ENCODE measurements at regions not wholly inside any gene's neighbourhood (a gene's known extent, or its start where the extent isn't known, plus 50 kb on each side); places are given as distances from the start of the nearest gene placed in this dataset.

GRCh38 chr2:234842753-234843152 lies 109.1 kb upstream of the SH3BP4 start:
- H3K4me3 ChIP-seq (ENCODE audit: low read depth, low read length), result no peak overlapping the region
- no peaks in the 10 kb centered on the region for H3K9me3 ChIP-seq (ENCODE audit: control insufficient read depth, insufficient read depth, low read depth, low read length)
- H3K36me3 ChIP-seq (ENCODE audit: control insufficient read depth in 2 of 2, insufficient read depth in 1 of 2, low read length in 2 of 2), result no peaks in the 10 kb centered on the region
- peaks cover 12% of the 10 kb centered on the region for H3K4me1 ChIP-seq (ENCODE audit: control insufficient read depth, insufficient read depth, low read length)
- POLR2A ChIA-PET, result interaction anchor here (0.6 kb wide), 1 partner anchor 113 kb away, joined by 6 read pairs; no protein-coding TSS in a partner anchor
- no peak for TF ChIP-seq HOXA7 (CRISPR knock-in tag; IDR thresholded peaks at IDR 0.05; ENCODE audit: borderline replicate concordance)
- no peak for TF ChIP-seq ZBTB1 (tag by site-specific recombination; IDR thresholded peaks at IDR 0.05)
- no peak for TF ChIP-seq ZBTB20 (tag by site-specific recombination; IDR thresholded peaks at IDR 0.05)
- no peak for TF ChIP-seq SCRT1 (tag by site-specific recombination; IDR thresholded peaks at IDR 0.05; ENCODE audit: borderline replicate concordance)
- TF ChIP-seq ZNF223 (tag by site-specific recombination; IDR thresholded peaks at IDR 0.05), result no peak
- no peak for TF ChIP-seq ZNF664 (tag by site-specific recombination; IDR thresholded peaks at IDR 0.05)
- CTCF ChIA-PET, result interaction anchor here (0.8 to 1.3 kb wide), 2 partner anchors 39 to 248 kb away, joined by 3 to 5 read pairs; no protein-coding TSS in a partner anchor
- H3K27ac ChIP-seq (ENCODE audit: extremely low read depth, low read depth, low read length), result no peak overlapping the region

GRCh38 chr2:234841321-234842015 lies 110.3 kb upstream of the SH3BP4 start:
- no peaks in the 10 kb centered on the region for H3K36me3 ChIP-seq (ENCODE audit: control insufficient read depth in 2 of 2, insufficient read depth in 1 of 2, low read length in 2 of 2)
- TF ChIP-seq ZNF571 (tag by site-specific recombination; IDR thresholded peaks at IDR 0.05) (no peak), KLF8 (tag by site-specific recombination; IDR thresholded peaks at IDR 0.05) (no peak), PRDM6 (tag by site-specific recombination; IDR thresholded peaks at IDR 0.05) (no peak), ZNF169 (tag by site-specific recombination; IDR thresholded peaks at IDR 0.05) (no peak), ZSCAN30 (tag by site-specific recombination; IDR thresholded peaks at IDR 0.05) (no peak), ZNF645 (tag by site-specific recombination; IDR thresholded peaks at IDR 0.05) (no peak), ZNF600 (tag by site-specific recombination; IDR thresholded peaks at IDR 0.05) (no peak), ZBTB17 (tag by site-specific recombination; IDR thresholded peaks at IDR 0.05) (no peak), SCRT2 (tag by site-specific recombination; IDR thresholded peaks at IDR 0.05) (no peak), PBX3 (CRISPR knock-in tag; IDR thresholded peaks at IDR 0.05) (no peak), ZFP3 (tag by site-specific recombination; IDR thresholded peaks at IDR 0.05; ENCODE audit: low read depth) (no peak), TSHZ1 (tag by site-specific recombination; IDR thresholded peaks at IDR 0.05; ENCODE audit: borderline replicate concordance) (no peak), ZBTB7A (tag by site-specific recombination; IDR thresholded peaks at IDR 0.05; ENCODE audit: low read depth) (no peak), ZNF610 (tag by site-specific recombination; IDR thresholded peaks at IDR 0.05; ENCODE audit: borderline replicate concordance) (no peak), ZNF324 (tag by site-specific recombination; IDR thresholded peaks at IDR 0.05) (no peak), ZNF548 (tag by site-specific recombination; IDR thresholded peaks at IDR 0.05) (no peak), ZNF221 (tag by site-specific recombination; IDR thresholded peaks at IDR 0.05; ENCODE audit: borderline replicate concordance) (no peak), ZNF791 (tag by site-specific recombination; IDR thresholded peaks at IDR 0.05) (no peak), ZNF416 (tag by site-specific recombination; IDR thresholded peaks at IDR 0.05) (no peak), ZNF837 (tag by site-specific recombination; IDR thresholded peaks at IDR 0.05) (no peak)
- no peak overlapping the region for H3K4me3 ChIP-seq (ENCODE audit: low read depth, low read length)
- H3K27ac ChIP-seq (ENCODE audit: extremely low read depth, low read depth, low read length), result no peak overlapping the region
- ChIA-PET CTCF (interaction anchor here (0.6 to 1.3 kb wide), 3 partner anchors 10 to 53 kb away, joined by 3 to 5 read pairs (median 3); no protein-coding TSS in a partner anchor), POLR2A (no interaction called here)
- peaks cover 12% of the 10 kb centered on the region for H3K4me1 ChIP-seq (ENCODE audit: control insufficient read depth, insufficient read depth, low read length)
- H3K9me3 ChIP-seq (ENCODE audit: control insufficient read depth, insufficient read depth, low read depth, low read length), result no peaks in the 10 kb centered on the region

All from HEK293 (cell line).